SK-N-MC (cell line): ENCODE measurements at regions not wholly inside any gene's neighbourhood (a gene's known extent, or its start where the extent isn't known, plus 50 kb on each side); places are given as distances from the start of the nearest gene placed in this dataset.

Experiments
- EZH2 ChIP-seq: fragments of 200-600 bp; sonication (generic); IDR thresholded peaks from one replicate; pipeline ENCODE4 v1.6.1; 2017; ENCODE audit warnings: antibody characterized with exemption
- FOXP2 ChIP-seq: optimal IDR thresholded peaks from 2 replicates; pipeline ENCODE3; 2011; ENCODE audit warnings: mild to moderate bottlenecking, moderate library complexity; ENCODE audit not compliant: insufficient read depth; ENCODE audit errors: extremely low read length, control extremely low read depth

DNA sequence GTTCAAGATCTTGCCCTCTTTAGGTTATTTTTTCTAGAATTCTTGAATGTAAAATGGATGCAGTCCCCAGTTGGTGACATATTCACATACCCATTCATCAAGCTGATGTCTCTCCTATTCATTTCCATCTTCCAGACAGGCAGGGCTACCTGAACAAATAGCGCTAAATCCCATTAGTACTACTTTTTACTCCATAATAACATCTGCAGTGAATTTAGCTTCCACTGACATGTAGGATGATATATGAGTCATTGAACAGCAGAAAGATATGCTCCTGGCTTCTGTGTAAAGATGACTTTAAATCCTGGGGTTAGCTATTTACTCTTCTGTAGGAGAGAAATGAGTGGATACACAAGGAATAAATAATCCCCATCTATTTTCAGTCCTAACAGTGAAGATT, 194.7 kb downstream of the RND3 start:
- no peak for TF ChIP-seq FOXP2
- no peak for TF ChIP-seq EZH2
